ENCODE measurements at regions not wholly inside any gene's neighbourhood (a gene's known extent, or its start where the extent isn't known, plus 50 kb on each side); places are given as distances from the start of the nearest gene placed in this dataset.
"Not testable (repeated sequence)": the region's sequence is repeated elsewhere in the genome, so short reads cannot be mapped to it uniquely, and the experiment has no call there.

GRCh38 chr16:29210299-29211150 is 196.0 kb downstream of the NPIPB11 start:
- peaks cover 13 to 15% of the 10 kb centered on the region in 2 donors for H3K9me3 Mint-ChIP-seq
- not testable (repeated sequence) for DNase-seq, H3K4me1 Mint-ChIP-seq, H3K27me3 Mint-ChIP-seq, H3K4me3 Mint-ChIP-seq, H3K27ac Mint-ChIP-seq, ATAC-seq

- not testable (repeated sequence) for ATAC-seq, DNase-seq, H3K4me1 Mint-ChIP-seq, H3K27me3 Mint-ChIP-seq, H3K4me3 Mint-ChIP-seq
- H3K27ac Mint-ChIP-seq = peak overlapping the region in 1 of 2 donors; percentile 35
- peaks cover 13 to 15% of the 10 kb centered on the region in 2 donors for H3K9me3 Mint-ChIP-seq
These were observed 200.4 kb downstream of the NPIPB11 start for GRCh38 chr16:29206120-29206519.

GRCh38 chr16:29205151-29205550 is 201.4 kb downstream of the NPIPB11 start:
- H3K4me1 Mint-ChIP-seq, H3K27me3 Mint-ChIP-seq, H3K27ac Mint-ChIP-seq, ATAC-seq, DNase-seq, H3K4me3 Mint-ChIP-seq: not testable (repeated sequence)
- peaks cover 13 to 15% of the 10 kb centered on the region in 2 donors for H3K9me3 Mint-ChIP-seq

- Mint-ChIP-seq H3K27me3 (no peaks in the 10 kb centered on the region), H3K9me3 (peaks cover 13 to 15% of the 10 kb centered on the region in 2 donors), H3K4me3 (no peak overlapping the region), H3K4me1 (no peaks in the 10 kb centered on the region), H3K27ac (no peak overlapping the region)
- no peak for DNase-seq
- no peak for ATAC-seq
These were observed 201.7 kb downstream of the NPIPB11 start for GRCh38 chr16:29204806-29205135.

GRCh38 chr16:29203933-29204805 is 202.3 kb downstream of the NPIPB11 start:
- Mint-ChIP-seq H3K27ac (peak overlapping the region in 1 of 2 donors; percentile 92), H3K9me3 (peaks cover 13 to 15% of the 10 kb centered on the region in 2 donors)
- H3K27me3 Mint-ChIP-seq, H3K4me1 Mint-ChIP-seq, H3K4me3 Mint-ChIP-seq, DNase-seq, ATAC-seq: not testable (repeated sequence)

- not testable (repeated sequence) for DNase-seq, H3K4me3 Mint-ChIP-seq, H3K27me3 Mint-ChIP-seq, H3K27ac Mint-ChIP-seq, ATAC-seq, H3K4me1 Mint-ChIP-seq
- H3K9me3 Mint-ChIP-seq = peaks cover 13 to 15% of the 10 kb centered on the region in 2 donors
These were observed 203.2 kb downstream of the NPIPB11 start for GRCh38 chr16:29203046-29203932.

GRCh38 chr16:29202642-29203041 is 203.9 kb downstream of the NPIPB11 start:
- H3K4me1 Mint-ChIP-seq, DNase-seq, ATAC-seq, H3K27me3 Mint-ChIP-seq, H3K4me3 Mint-ChIP-seq, H3K27ac Mint-ChIP-seq: not testable (repeated sequence)
- peaks cover 13 to 20% of the 10 kb centered on the region in 2 donors for H3K9me3 Mint-ChIP-seq

GRCh38 chr16:29202025-29202632 is 204.4 kb downstream of the NPIPB11 start:
- H3K4me3 Mint-ChIP-seq, ATAC-seq, H3K4me1 Mint-ChIP-seq, H3K27ac Mint-ChIP-seq, H3K27me3 Mint-ChIP-seq, DNase-seq: not testable (repeated sequence)
- peaks cover 18 to 25% of the 10 kb centered on the region in 2 donors for H3K9me3 Mint-ChIP-seq

GRCh38 chr16:29201296-29202024 is 205.1 kb downstream of the NPIPB11 start:
- H3K27ac Mint-ChIP-seq = peak overlapping the region in 1 of 2 donors; percentile 5
- ATAC-seq, H3K4me1 Mint-ChIP-seq, H3K4me3 Mint-ChIP-seq, H3K27me3 Mint-ChIP-seq, DNase-seq: not testable (repeated sequence)
- peaks cover 14 to 21% of the 10 kb centered on the region in 2 donors for H3K9me3 Mint-ChIP-seq

- ATAC-seq, H3K4me3 Mint-ChIP-seq, H3K4me1 Mint-ChIP-seq, DNase-seq, H3K27ac Mint-ChIP-seq, H3K27me3 Mint-ChIP-seq: not testable (repeated sequence)
- peaks cover 7 to 15% of the 10 kb centered on the region in 2 donors for H3K9me3 Mint-ChIP-seq
These were observed 205.8 kb downstream of the NPIPB11 start for GRCh38 chr16:29200681-29201080.

- not testable (repeated sequence) for DNase-seq, H3K4me1 Mint-ChIP-seq, H3K4me3 Mint-ChIP-seq, H3K27me3 Mint-ChIP-seq, H3K27ac Mint-ChIP-seq, ATAC-seq
- peaks cover 7 to 13% of the 10 kb centered on the region in 2 donors for H3K9me3 Mint-ChIP-seq
These were observed 206.3 kb downstream of the NPIPB11 start for GRCh38 chr16:29200135-29200601.

GRCh38 chr16:29199626-29200025 is 206.9 kb downstream of the NPIPB11 start:
- ATAC-seq, DNase-seq, H3K27ac Mint-ChIP-seq, H3K27me3 Mint-ChIP-seq, H3K4me3 Mint-ChIP-seq, H3K4me1 Mint-ChIP-seq: not testable (repeated sequence)
- H3K9me3 Mint-ChIP-seq = peaks cover 7 to 13% of the 10 kb centered on the region in 2 donors

- ATAC-seq = no peak
- Mint-ChIP-seq H3K27ac (peak overlapping the region in 1 of 2 donors; percentile 87), H3K4me3 (no peak overlapping the region), H3K4me1 (no peaks in the 10 kb centered on the region), H3K27me3 (no peaks in the 10 kb centered on the region), H3K9me3 (peaks cover 7 to 13% of the 10 kb centered on the region in 2 donors)
- DNase-seq = no peak
These were observed 207.6 kb downstream of the NPIPB11 start for GRCh38 chr16:29198731-29199521.
